CD4-positive, alpha-beta T cell treated with Interleukin-4 for 1 hour (primary cell): ENCODE measurements at regions not wholly inside any gene's neighbourhood (a gene's known extent, or its start where the extent isn't known, plus 50 kb on each side); places are given as distances from the start of the nearest gene placed in this dataset.

Source experiments
- DNase-seq, 2 donors: peaks; one replicate each; pipeline ENCODE4 v3.0.0-alpha.2; 2020 to 2022

- peak in 1 of 2 donors; percentile 7 for DNase-seq
These were observed 107.4 kb downstream of the TPRA1 start for GRCh38 chr3:127483005-127483641.

DNA sequence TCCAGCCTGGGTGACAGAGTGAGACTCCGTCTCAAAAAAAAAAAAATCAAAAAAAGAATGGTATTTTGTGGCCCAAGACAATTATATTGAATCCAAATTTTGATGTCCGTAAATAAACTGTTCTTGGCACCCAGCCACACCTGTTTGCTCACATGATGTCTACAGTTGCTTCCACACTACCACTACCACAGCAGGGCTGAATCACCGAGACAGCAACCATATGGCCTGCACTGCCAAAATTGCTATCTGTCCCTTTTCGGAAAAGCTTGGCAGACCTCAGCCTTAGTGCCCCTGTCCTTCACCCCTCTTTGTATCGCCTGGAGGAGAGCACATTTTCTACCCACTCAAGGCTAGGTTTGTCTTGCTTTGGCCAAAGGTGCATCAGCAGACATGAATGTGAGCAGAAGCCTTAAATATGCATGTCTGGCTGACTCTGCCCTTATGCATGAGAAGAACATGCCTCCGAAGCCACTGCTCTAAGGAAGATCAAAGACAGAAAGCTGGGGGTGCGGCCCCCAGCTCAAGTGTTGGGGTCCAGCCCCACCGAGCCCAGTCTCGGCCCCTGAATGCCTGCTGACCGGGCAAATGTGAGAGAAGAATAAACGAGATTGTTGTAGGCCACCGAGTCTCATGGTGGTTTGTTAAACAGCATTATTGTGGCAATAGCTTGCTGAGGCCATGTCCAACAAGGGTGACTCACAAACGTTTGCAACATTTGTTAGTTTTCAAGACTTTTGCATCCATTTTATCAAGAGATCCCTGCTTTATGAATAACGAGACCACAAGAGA, 108.1 kb downstream of the TPRA1 start:
- DNase-seq: no peak

- no peak for DNase-seq
These were observed 110.2 kb downstream of the TPRA1 start for GRCh38 chr3:127480196-127480954.

DNA sequence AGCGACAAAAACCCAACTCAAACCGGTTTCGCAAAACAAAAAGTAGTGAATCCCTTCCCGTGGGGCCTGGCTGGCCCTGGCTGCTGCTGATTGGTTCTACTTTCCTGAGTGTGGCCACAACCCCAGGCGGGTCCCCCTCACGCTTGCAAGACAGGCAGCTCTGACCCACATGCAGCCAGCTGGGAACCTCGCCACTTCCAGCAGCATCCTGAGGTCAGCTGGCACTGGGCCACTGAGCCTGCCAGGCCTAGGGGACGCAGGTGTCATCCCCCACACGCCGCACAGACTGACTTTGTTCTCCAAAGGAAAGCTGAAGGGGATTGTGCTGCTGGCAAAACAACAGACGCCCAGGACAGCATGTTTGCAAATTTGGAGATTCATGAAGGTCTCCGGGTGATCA, 111.1 kb downstream of the TPRA1 start:
- no peak for DNase-seq

DNA sequence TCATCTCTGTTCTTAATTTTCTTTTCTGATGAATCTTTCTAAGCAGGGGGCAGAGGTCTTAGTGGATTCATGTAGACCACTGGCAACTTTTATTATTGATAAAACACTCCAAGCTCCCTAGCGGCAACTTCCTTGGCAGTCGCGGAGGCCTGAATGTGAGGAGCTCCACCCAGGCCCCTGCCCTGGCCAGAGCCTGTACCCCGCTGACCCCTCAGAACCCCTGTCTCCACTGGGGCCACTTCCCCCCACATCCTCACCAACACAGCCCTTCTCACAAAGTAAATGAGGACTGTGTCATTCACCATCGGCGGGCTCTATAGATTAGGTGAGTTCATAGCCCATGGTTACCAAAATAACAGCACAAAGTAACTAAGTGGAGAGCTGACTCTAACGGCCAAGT, 111.6 kb downstream of the TPRA1 start:
- no peak for DNase-seq

- no peak for DNase-seq
These were observed 113.1 kb downstream of the TPRA1 start for GRCh38 chr3:127477396-127477795.

DNA sequence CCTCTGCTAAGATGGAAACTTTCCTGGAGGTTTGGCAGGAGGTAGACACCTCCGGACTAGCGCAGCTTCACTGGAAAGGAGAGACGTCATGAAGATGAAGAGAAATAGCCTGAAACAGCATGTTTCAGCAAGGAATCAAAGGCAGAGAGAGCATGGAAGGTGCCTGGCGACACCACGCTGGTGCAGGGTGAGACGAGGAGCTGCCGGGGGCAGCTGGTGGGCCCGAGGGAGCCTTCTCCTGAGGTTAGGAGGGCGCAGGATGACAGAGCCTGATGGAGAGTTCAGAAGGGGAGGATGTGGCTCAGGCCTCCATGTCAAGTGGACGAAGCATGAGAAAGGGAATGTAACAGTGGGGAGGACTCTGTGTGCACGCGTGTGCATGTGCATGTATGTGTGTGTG, 113.6 kb downstream of the TPRA1 start:
- DNase-seq: no peak

DNA sequence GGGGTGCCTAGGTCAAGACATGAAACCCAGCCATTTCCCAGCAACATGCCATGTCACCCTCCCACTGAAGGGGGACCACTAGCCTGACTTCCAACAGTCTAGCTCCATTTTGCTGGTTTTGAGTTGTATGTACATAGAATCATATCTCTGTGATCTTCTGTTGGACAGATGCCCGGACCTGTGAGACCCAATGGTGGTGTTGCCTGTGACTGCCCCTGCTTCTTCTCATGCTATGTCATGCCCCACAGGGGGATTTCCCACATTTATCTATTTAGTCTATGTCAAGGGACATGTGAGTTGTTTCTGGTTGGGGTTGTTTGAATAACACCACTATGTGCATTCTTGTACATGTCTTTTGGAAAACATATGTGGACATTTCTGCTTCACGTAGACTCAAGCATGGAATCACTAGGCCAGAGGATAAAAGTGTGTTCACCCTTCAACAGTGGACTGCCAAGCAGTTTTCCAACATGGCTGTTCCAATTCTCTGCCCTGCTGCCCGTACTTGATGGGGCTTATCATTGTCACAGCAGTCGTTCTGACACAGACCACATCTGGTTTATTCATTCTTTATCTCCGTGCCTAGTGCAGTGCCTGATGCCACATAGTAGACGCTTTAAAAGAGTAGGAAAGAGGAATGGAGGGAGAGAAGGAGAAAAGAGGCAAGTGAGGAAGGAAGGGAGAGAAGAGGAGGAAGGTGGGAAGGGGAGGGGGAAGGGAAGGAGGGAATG, 114.4 kb downstream of the TPRA1 start:
- DNase-seq: no peak

GRCh38 chr3:127475391-127475790, 115.1 kb downstream of the TPRA1 start:
- no peak for DNase-seq

- no peak for DNase-seq
These were observed 117.1 kb downstream of the TPRA1 start for GRCh38 chr3:127473244-127474024.

DNA sequence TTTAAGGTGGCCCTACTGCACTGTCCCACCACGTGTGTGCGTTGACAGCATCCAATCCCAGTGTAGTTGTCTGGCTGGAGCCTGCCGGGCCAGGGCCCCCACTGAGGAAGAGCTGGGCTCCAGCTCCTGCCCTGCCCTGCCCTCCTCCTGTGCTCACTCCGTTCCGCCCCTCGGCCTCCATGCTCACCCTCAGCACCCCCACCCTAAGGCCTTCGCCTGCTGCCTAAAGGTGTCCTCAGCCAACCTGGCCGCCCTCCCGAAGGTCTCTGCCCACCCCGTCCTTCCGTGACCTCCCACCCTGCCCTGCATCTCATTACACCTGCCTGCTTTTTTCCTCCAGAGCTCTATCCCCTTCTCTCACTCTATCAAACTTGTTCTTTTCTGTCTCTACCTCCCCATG, 118.0 kb downstream of the TPRA1 start:
- DNase-seq: no peak

DNA sequence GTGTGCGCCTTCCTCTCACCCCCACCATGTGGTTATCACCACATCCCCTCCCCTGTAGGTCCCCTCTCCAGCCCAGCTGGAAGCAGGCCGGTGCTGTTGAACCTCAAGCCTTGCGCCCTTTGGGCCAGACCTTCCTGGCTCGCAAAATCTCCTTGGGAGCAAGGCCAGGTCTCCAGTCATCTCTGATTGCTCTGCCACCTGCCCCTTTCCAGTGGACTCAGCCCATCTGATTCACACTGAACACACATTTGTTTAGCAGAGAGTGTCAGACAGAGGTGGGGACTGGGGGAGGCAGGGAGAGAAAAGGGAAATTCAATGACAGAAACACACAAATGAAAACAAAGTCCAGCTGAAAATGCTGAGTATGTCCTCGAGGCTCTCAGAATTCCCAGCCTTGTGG, 119.4 kb downstream of the TPRA1 start:
- DNase-seq: no peak

DNA sequence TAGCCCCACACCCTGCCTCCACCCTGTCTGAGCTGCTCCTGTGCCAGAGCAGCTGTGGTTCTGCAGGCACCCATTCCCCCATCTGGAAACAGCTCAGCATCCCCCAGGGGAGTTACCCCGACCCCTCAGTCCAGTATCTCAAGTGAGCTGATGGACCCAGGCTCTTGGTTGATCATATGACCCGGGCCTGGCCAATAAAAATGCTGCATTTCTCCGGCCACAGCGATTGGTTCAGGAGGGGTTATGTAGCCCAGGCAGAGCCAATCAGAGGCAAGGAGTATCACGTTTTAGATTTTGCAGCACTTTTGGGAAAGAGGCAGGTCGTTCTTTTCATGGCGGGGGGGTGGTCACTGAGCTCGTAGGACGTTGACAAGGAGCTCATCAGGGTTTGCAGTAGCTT, 120.8 kb downstream of the TPRA1 start:
- no peak for DNase-seq

DNA sequence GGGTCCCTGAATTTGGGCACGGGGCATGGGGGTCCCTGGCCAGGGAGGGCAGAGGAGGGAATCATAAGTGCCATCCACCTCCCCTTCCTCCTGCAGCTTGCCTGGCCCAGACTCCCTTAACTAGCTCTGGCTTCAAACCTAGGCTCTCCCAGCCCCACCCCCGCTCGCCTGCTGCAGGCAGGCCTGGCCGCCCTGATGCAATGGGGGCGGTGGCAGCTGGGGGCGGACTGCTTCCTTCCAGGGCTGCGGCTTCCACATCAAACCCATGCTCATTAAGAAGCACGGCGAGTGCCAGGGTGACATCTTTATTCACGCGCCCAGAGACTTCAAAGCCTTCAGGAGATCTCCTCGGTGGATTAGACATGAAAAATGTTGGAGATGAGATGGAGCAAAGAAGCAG, 123.1 kb downstream of the TPRA1 start:
- DNase-seq: no peak

DNA sequence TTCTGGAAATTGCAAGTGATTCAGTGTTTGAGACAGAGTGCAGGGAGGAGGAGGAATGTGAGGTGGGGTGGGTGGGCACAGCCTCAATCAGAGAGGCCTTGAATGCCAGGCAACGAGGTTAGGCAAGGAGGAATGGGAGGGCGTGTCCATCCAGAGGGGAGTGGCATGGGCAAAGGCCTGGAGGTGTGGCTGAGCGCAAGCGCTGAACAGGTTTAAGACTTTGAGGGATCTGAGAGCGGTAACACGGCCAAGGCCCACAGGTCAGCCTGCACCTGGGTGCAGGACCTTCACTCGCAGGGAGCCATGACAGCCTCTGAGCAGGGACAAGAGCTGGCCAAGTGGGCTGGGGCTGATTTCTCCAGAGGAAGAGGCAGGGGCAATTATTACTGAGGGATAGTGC, 125.9 kb downstream of the TPRA1 start:
- no peak for DNase-seq

GRCh38 chr3:127462111-127462655, 128.3 kb downstream of the TPRA1 start:
- no peak for DNase-seq

- DNase-seq: no peak
These were observed 129.1 kb downstream of the TPRA1 start for GRCh38 chr3:127461286-127461910.

DNA sequence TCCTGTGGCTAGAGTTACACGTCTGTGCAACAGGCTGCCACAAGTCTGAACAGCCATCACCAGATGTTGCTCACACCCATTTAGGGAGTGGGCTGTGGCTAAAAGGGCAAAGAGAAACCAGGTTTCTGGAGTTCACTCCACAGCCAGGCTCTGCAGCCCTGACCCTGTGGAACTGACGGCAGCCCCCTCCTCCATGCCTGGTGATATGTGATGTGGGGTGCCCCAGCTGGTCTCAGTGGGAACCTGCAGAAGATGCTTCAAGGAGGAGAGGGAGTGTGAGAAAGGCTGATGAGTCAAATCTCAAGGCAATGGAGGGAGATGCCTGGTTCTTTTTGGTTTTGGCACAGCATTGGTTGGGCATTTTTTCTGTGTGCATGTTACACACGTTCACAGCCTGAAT, 130.6 kb downstream of the TPRA1 start:
- no peak for DNase-seq

GRCh38 chr3:127458696-127459604, 131.6 kb downstream of the TPRA1 start:
- no peak for DNase-seq

- DNase-seq: no peak
These were observed 132.9 kb downstream of the TPRA1 start for GRCh38 chr3:127457546-127458145.
